Calu3 (cell line): ENCODE measurements at regions not wholly inside any gene's neighbourhood (a gene's known extent, or its start where the extent isn't known, plus 50 kb on each side); places are given as distances from the start of the nearest gene placed in this dataset.

ENCODE experiments used
- BruUV-seq: library from RNA; stranded (reverse); fragments of 400-500 nt; replicated peaks from 2 replicates; lab custom pipeline; 2021; lab: Mats Ljungman, UMichigan
- CTCF ChIA-PET: fragments of 300-600 bp; sonication (Branson Sonifier 250); formaldehyde crosslinking; loops from one replicate; lab custom pipeline; 2022; ENCODE audit warnings: antibody characterized with exemption; lab: Charles Lee
- DNase-seq: peaks from one replicate; pipeline ENCODE4 v3.0.0; 2022
- H3K27ac Mint-ChIP-seq: one replicate; pipeline ENCODE4 v1.8.0; 2022; ENCODE audit warnings: mixed read lengths; ENCODE audit not compliant: unreplicated experiment
- H3K27me3 Mint-ChIP-seq: one replicate; pipeline ENCODE4 v1.8.0; 2022; ENCODE audit warnings: mixed read lengths; ENCODE audit not compliant: unreplicated experiment
- H3K36me3 Mint-ChIP-seq: one replicate; pipeline ENCODE4 v1.8.0; 2022; ENCODE audit warnings: mild to moderate bottlenecking, moderate library complexity, mixed read lengths; ENCODE audit not compliant: insufficient read depth, unreplicated experiment
- H3K4me1 Mint-ChIP-seq: one replicate; pipeline ENCODE4 v1.8.0; 2022; ENCODE audit warnings: mild to moderate bottlenecking, low read depth, mixed read lengths; ENCODE audit not compliant: unreplicated experiment
- H3K4me3 Mint-ChIP-seq: one replicate; pipeline ENCODE4 v1.8.0; 2022; ENCODE audit warnings: mild to moderate bottlenecking, low read depth, moderate library complexity, mixed read lengths; ENCODE audit not compliant: unreplicated experiment
- H3K9me3 Mint-ChIP-seq: one replicate; pipeline ENCODE4 v1.8.0; 2022; ENCODE audit warnings: low read depth, mixed read lengths; ENCODE audit not compliant: unreplicated experiment
- CTCF ChIP-seq: fragments of 200-600 bp; IDR thresholded peaks from one replicate; pipeline ENCODE4 v1.8.0; 2022; ENCODE audit warnings: antibody characterized with exemption; ENCODE audit not compliant: unreplicated experiment
- intact Hi-C: fragments of 100-400 bp; cut with micrococcal nuclease; formaldehyde crosslinking; loops from one replicate; pipeline ENCODE4 v1.10.0; 2022; ENCODE audit not compliant: unreplicated experiment

DNA sequence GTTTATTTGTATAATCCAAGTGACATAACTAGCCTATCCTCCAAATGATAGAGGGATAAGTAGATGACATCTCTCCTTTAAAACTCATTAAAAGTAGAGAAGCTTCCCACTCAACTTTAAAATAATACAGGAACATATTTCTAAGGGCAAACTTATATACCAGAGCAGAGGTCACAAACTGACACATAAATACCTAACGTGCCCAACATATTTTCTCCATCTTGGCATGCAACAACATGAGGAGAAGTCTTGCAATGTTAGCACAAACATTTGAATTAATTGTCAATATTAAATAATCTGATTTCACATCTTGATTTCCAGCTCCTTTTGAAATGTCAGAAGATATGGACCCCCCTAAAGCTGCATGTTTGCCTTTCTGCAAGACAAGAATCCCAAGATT, 335.0 kb downstream of the DEPDC1B start:
- BruUV-seq: no TSS peak
- no peak overlapping the region for H3K27ac Mint-ChIP-seq

DNA sequence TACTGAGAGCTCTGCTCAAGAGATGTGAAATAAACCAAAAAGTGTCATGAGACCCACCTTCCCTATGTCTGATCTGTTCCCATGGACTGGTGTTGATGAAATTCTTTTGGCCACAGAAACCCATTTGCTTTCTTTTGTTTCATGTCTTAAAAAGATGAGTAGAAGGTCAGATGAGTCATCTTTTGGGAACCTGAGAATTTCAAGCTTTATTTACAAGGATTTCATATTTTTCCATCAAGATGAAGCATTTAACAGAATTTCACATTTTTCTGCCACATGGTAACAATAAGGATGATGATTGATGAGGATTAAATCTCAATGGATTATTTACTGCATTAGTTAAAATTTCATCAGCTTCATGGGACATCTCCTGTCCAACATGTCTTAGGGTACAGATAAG, 337.8 kb downstream of the DEPDC1B start:
- no peaks in the 10 kb centered on the region for H3K27me3 Mint-ChIP-seq
- intact Hi-C loops: no loop called here
- H3K4me3 Mint-ChIP-seq: no peak overlapping the region
- H3K27ac Mint-ChIP-seq: no peak overlapping the region
- no peaks in the 10 kb centered on the region for H3K4me1 Mint-ChIP-seq
- no TSS peak for BruUV-seq
- H3K9me3 Mint-ChIP-seq: no peaks in the 10 kb centered on the region
- no peak for TF ChIP-seq CTCF
- no peak for DNase-seq
- CTCF ChIA-PET: no interaction called here
- no peaks in the 10 kb centered on the region for H3K36me3 Mint-ChIP-seq

More for the DNA sequence above, 335.0 kb downstream of the DEPDC1B start:
- H3K9me3 Mint-ChIP-seq: no peaks in the 10 kb centered on the region
- H3K36me3 Mint-ChIP-seq: no peaks in the 10 kb centered on the region
- DNase-seq: no peak
- intact Hi-C loops: no loop called here
- no peaks in the 10 kb centered on the region for H3K27me3 Mint-ChIP-seq
- no peaks in the 10 kb centered on the region for H3K4me1 Mint-ChIP-seq
- CTCF ChIA-PET: no interaction called here
- no peak for TF ChIP-seq CTCF
- no peak overlapping the region for H3K4me3 Mint-ChIP-seq

- CTCF ChIA-PET: interaction anchor here (0.7 kb wide), 1 partner anchor 484 kb away, joined by 3 read pairs; no protein-coding TSS in a partner anchor
Observed at GRCh38 chr5:60360355-60360754, 339.6 kb downstream of the DEPDC1B start.

DNA sequence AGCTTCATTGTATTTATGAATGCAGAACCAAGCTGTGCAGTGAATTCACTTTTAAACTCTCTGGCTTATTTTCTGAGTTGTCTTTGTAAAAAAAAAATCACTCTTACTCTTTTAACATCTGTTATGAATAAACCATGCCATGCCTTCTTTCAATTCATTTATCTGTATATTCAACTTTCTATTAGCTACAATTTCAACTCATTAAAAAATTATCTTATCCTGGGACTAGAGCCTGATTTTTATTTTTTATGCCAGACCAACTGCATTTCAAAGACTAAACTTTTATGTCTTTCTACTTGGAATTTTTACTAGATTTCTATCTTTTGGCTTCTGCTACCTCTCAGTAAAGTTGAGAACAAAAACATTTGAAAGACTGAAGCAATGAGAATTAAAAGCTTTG, 342.7 kb downstream of the DEPDC1B start:
- H3K27ac Mint-ChIP-seq: no peak overlapping the region
- no TSS peak for BruUV-seq
- CTCF ChIA-PET: no interaction called here

More at GRCh38 chr5:60360355-60360754, 339.6 kb downstream of the DEPDC1B start:
- H3K27me3 Mint-ChIP-seq: no peaks in the 10 kb centered on the region
- no peak for TF ChIP-seq CTCF
- no peak for DNase-seq
- intact Hi-C loops: no loop called here
- H3K27ac Mint-ChIP-seq: no peak overlapping the region
- H3K4me3 Mint-ChIP-seq: no peak overlapping the region
- H3K4me1 Mint-ChIP-seq: no peaks in the 10 kb centered on the region
- H3K9me3 Mint-ChIP-seq: no peaks in the 10 kb centered on the region
- no peaks in the 10 kb centered on the region for H3K36me3 Mint-ChIP-seq
- no TSS peak for BruUV-seq

More for the DNA sequence above, 342.7 kb downstream of the DEPDC1B start:
- TF ChIP-seq CTCF: no peak
- Mint-ChIP-seq H3K4me1 (peaks cover 7% of the 10 kb centered on the region), H3K36me3 (no peaks in the 10 kb centered on the region), H3K9me3 (no peaks in the 10 kb centered on the region), H3K27me3 (no peaks in the 10 kb centered on the region), H3K4me3 (no peak overlapping the region)
- intact Hi-C loops: no loop called here
- DNase-seq: no peak
